KMS-11 (cell line): ENCODE measurements at regions not wholly inside any gene's neighbourhood (a gene's known extent, or its start where the extent isn't known, plus 50 kb on each side); places are given as distances from the start of the nearest gene placed in this dataset.

Experiments used
- H2AFZ ChIP-seq: fragments of 200-600 bp; sonication (generic); 2 replicates; pipeline ENCODE4 v1.6.1; 2016; ENCODE audit warnings: antibody characterized with exemption, mixed run types, low read depth
- H3K27ac ChIP-seq: fragments of 200-600 bp; sonication (generic); 2 replicates; pipeline ENCODE4 v1.6.1; 2016; ENCODE audit warnings: mild to moderate bottlenecking, mixed run types
- H3K27me3 ChIP-seq: fragments of 200-600 bp; sonication (generic); 2 replicates; pipeline ENCODE4 v1.6.1; 2017; ENCODE audit warnings: mild to moderate bottlenecking, low read depth, mixed run types, moderate library complexity; ENCODE audit not compliant: insufficient read depth
- H3K36me3 ChIP-seq: fragments of 200-600 bp; sonication (generic); 2 replicates; pipeline ENCODE4 v1.6.1; 2017; ENCODE audit warnings: mild to moderate bottlenecking, mixed run types; ENCODE audit not compliant: insufficient read depth
- H3K4me1 ChIP-seq: fragments of 200-600 bp; sonication (generic); 2 replicates; pipeline ENCODE4 v1.6.1; 2016; ENCODE audit warnings: mild to moderate bottlenecking, low read depth, mixed run types; ENCODE audit not compliant: poor library complexity, severe bottlenecking
- H3K4me2 ChIP-seq: fragments of 200-600 bp; sonication (generic); 2 replicates; pipeline ENCODE4 v1.7.0; 2016; ENCODE audit warnings: mild to moderate bottlenecking, mixed run types
- H3K4me3 ChIP-seq: fragments of 200-600 bp; sonication (generic); IDR thresholded peaks from 2 replicates; pipeline ENCODE4 v1.6.1; 2017; ENCODE audit warnings: low read depth, low read length, mixed read lengths; ENCODE audit not compliant: insufficient read depth
- H3K79me2 ChIP-seq: fragments of 200-600 bp; sonication (generic); 2 replicates; pipeline ENCODE4 v1.6.1; 2016; ENCODE audit warnings: low read depth, mixed run types; ENCODE audit not compliant: insufficient read depth
- H3K9ac ChIP-seq: fragments of 200-600 bp; sonication (generic); 2 replicates; pipeline ENCODE4 v1.6.1; 2016; ENCODE audit warnings: mild to moderate bottlenecking, mixed run types
- H4K20me1 ChIP-seq: fragments of 200-600 bp; sonication (generic); 2 replicates; pipeline ENCODE4 v1.6.1; 2016; ENCODE audit warnings: mild to moderate bottlenecking, mixed run types; ENCODE audit not compliant: insufficient read depth
- TF ChIP-seq, protein P1 (sequence below): fragments of 200-600 bp; sonication (generic); conservative IDR thresholded peaks from 2 replicates; pipeline ENCODE4 v1.6.1; 2017; ENCODE audit warnings: low read depth, mild to moderate bottlenecking, antibody characterized with exemption, low read length, moderate library complexity, mixed read lengths

DNA sequence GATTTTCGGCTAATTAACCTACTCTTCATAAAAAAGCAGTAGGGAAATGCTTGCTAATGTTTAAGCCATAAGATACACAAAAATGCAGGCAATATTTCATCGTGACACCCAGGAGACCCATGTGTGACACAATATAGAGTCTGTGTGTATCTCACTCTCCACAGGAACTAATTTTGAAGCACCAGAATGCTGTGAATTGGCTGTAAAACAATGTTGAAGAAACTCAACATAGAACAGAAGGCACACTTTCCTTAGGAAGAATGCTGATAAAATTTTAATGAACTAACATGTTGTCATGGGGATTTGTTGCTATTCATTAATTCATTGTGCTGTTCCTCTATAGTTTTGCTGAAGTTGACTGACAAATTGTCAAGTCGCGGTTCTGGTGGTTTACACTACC is 249.4 kb upstream of the TFAP2D start:
- no peak overlapping the region for H3K9ac ChIP-seq
- H3K27ac ChIP-seq = no peak overlapping the region
- no peaks in the 10 kb centered on the region for H3K27me3 ChIP-seq
- TF ChIP-seq, protein P1, sequence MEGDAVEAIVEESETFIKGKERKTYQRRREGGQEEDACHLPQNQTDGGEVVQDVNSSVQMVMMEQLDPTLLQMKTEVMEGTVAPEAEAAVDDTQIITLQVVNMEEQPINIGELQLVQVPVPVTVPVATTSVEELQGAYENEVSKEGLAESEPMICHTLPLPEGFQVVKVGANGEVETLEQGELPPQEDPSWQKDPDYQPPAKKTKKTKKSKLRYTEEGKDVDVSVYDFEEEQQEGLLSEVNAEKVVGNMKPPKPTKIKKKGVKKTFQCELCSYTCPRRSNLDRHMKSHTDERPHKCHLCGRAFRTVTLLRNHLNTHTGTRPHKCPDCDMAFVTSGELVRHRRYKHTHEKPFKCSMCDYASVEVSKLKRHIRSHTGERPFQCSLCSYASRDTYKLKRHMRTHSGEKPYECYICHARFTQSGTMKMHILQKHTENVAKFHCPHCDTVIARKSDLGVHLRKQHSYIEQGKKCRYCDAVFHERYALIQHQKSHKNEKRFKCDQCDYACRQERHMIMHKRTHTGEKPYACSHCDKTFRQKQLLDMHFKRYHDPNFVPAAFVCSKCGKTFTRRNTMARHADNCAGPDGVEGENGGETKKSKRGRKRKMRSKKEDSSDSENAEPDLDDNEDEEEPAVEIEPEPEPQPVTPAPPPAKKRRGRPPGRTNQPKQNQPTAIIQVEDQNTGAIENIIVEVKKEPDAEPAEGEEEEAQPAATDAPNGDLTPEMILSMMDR = no peak
- H4K20me1 ChIP-seq = no peaks in the 10 kb centered on the region
- no peaks in the 10 kb centered on the region for H3K79me2 ChIP-seq
- no peaks in the 10 kb centered on the region for H3K36me3 ChIP-seq
- no peak overlapping the region for H3K4me2 ChIP-seq
- no peak overlapping the region for H2AFZ ChIP-seq
- H3K4me1 ChIP-seq = no peaks in the 10 kb centered on the region
- H3K4me3 ChIP-seq = no peak overlapping the region

DNA sequence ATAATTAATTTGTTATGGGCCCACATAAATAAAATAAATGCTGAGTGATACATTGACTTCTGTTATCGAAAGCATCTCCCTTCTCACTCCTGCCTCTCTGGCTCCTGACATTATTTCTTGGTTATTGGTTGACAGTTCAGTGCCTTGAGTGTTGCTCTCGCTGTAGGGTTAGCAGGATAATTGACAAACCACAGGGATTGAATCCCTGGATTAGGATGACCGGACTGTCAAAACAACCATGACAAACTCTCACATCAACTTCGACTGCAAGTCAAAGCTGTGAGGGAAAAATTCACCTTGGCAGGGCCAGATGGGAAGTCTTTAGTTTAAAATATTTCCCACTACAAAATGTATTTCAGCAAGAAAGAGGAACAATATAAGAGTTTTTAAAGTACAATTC is 245.4 kb upstream of the TFAP2D start:
- no peak overlapping the region for H3K27ac ChIP-seq
- H2AFZ ChIP-seq = no peak overlapping the region
- no peaks in the 10 kb centered on the region for H3K4me1 ChIP-seq
- H4K20me1 ChIP-seq = no peaks in the 10 kb centered on the region
- H3K9ac ChIP-seq = no peak overlapping the region
- H3K4me3 ChIP-seq = no peak overlapping the region
- TF ChIP-seq, protein P1 = no peak
- no peaks in the 10 kb centered on the region for H3K27me3 ChIP-seq
- no peak overlapping the region for H3K4me2 ChIP-seq
- no peaks in the 10 kb centered on the region for H3K79me2 ChIP-seq
- no peaks in the 10 kb centered on the region for H3K36me3 ChIP-seq

- H2AFZ ChIP-seq = no peak overlapping the region
- H4K20me1 ChIP-seq = no peaks in the 10 kb centered on the region
- TF ChIP-seq, protein P1 = no peak
- no peak overlapping the region for H3K4me3 ChIP-seq
- H3K27ac ChIP-seq = no peak overlapping the region
- H3K4me2 ChIP-seq = no peak overlapping the region
- no peaks in the 10 kb centered on the region for H3K27me3 ChIP-seq
- no peaks in the 10 kb centered on the region for H3K36me3 ChIP-seq
- H3K9ac ChIP-seq = no peak overlapping the region
- no peaks in the 10 kb centered on the region for H3K4me1 ChIP-seq
- no peaks in the 10 kb centered on the region for H3K79me2 ChIP-seq
These were observed 242.3 kb upstream of the TFAP2D start for GRCh38 chr6:50471041-50471440.

- Histone ChIP-seq H3K27ac (no peak overlapping the region), H3K4me2 (no peak overlapping the region), H4K20me1 (no peaks in the 10 kb centered on the region), H3K4me3 (no peak overlapping the region), H3K36me3 (no peaks in the 10 kb centered on the region), H3K79me2 (no peaks in the 10 kb centered on the region), H3K9ac (no peak overlapping the region), H3K27me3 (no peaks in the 10 kb centered on the region), H3K4me1 (no peaks in the 10 kb centered on the region), H2AFZ (no peak overlapping the region)
- TF ChIP-seq, protein P1 = no peak
These were observed 203.0 kb upstream of the TFAP2D start for GRCh38 chr6:50510361-50510760.
